Non-pigmented ciliary epithelial cell (primary cell): ENCODE measurements at regions not wholly inside any gene's neighbourhood (a gene's known extent, or its start where the extent isn't known, plus 50 kb on each side); places are given as distances from the start of the nearest gene placed in this dataset.

Experiments used
- DNase-seq: peaks from one replicate; pipeline ENCODE4 v3.0.0-alpha.2; 2010; ENCODE audit warnings: low read depth

DNA sequence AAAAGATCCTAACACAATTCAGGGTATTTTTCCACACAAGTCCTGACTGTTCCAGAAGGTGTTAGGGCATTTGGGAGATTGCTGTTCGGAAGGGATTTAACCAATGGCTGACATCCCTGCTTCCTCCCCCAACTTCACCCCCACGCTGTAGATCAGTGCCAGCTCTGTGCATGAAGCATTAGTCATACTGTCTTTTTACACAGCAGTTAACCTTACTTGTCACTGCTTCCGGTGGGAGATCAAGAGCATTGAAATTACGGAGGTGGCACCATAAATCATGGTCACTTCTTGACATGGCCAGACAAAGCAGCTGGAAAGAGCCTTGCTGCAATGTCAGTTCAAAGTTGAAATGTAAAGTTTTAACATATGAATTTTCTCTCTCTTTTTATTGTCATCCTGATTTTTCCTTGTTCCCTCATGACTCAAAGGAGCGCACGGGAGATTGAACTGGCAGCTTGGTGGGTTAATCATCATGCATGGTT, 70.2 kb downstream of the HRH4 start:
- DNase-seq, result peak; percentile 3

- no peak for DNase-seq
Observed at GRCh38 chr18:24534271-24534670, 73.8 kb downstream of the HRH4 start.

- no peak for DNase-seq
Observed at GRCh38 chr18:24534737-24535136, 74.3 kb downstream of the HRH4 start.

DNA sequence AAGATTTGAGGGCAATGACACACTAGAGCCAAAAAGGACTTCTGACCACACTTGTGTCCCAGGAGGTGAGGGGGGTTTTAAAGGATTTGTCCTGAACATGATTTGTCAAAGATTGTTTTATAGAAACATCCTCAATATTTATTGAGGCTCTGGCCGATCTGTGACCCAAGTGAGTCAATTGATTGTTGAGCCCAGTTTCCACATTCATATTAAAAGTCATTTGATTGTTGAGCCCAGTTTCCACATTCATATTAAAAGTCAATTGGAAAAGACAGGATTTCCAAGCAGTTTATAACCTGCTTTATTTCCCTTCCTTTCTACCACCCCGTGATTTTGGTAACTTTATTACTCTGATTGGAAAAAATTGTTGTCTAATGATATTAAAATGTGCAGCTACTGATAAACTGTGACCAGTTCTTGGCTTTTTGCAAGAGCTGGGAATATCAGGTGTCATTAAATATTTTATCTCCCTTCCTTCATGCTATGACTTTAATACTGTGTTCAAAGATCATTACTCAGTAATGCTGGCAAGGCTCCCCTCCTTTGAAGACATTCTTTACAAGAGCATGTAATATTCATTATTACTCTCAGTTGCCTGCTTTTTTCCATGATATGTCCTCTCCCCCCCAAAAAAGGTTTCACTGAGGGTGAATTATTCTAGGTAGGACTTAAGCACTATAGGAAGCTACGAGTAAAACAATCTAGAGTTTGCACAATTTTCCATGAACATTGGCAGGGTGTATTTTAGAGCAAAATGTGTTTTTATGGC, 75.3 kb downstream of the HRH4 start:
- no peak for DNase-seq

- DNase-seq, result no peak
Observed at GRCh38 chr18:24536326-24536725, 75.9 kb downstream of the HRH4 start.

GRCh38 chr18:24536834-24537233, 76.4 kb downstream of the HRH4 start:
- no peak for DNase-seq

DNA sequence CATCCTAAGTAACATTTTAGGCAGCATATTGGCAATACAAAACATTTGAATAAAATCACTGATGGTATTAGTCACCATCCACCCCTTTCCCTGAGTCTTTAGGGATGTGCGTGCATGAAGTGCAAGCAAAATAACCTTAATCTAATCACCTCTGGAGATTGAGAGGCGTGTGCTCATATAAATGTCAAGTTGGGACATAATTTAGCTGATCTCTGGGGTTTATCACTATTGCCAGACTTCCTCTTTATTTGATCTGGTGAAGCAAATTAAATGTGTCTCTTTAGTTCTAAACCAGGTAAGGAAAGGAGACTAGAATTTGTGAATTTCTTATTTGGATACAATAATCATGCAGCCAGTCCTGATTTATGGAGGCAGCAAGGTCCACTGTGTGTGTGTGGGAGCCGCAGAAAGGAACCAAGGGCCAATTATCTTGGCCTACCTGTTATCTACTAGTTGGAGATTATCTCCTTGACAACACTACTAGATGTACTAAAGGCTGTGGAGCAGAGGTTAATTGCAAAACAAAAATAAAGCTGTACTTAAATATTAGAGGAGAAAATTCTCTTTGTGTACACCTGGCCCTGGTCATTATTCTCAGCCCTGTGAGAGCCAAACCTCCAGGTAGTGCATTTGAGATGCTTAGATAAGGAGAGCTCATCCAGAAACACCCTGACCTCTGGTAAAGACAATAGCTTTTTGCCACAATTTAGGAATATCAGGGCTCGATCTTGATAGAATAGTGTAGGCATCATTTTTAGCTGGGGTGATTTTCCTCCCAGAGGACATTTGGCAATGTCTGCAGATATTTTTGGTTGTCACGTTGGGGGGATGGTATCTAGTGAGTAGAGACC, 78.2 kb downstream of the HRH4 start:
- no peak for DNase-seq

GRCh38 chr18:24539866-24540617, 79.6 kb downstream of the HRH4 start:
- no peak for DNase-seq

DNA sequence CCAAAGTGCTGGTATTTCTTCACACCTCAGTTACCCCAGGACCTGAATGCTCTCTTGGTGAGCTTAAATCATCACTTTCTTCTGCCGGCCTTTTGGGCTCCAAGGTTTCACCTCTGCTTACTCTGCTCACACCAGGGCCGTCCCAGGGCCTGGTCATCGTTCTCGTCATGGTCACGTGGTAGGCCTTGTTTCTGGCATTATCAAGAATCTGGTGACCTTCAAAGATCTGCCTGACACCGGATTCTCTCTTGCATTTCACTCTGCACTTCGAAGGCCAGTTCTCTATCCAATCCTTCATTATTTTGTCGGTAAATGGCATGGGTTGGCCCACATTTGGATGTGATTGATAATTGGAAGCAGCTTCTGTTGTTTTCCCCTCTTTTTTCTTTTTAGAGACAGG, 80.5 kb downstream of the HRH4 start:
- no peak for DNase-seq

DNA sequence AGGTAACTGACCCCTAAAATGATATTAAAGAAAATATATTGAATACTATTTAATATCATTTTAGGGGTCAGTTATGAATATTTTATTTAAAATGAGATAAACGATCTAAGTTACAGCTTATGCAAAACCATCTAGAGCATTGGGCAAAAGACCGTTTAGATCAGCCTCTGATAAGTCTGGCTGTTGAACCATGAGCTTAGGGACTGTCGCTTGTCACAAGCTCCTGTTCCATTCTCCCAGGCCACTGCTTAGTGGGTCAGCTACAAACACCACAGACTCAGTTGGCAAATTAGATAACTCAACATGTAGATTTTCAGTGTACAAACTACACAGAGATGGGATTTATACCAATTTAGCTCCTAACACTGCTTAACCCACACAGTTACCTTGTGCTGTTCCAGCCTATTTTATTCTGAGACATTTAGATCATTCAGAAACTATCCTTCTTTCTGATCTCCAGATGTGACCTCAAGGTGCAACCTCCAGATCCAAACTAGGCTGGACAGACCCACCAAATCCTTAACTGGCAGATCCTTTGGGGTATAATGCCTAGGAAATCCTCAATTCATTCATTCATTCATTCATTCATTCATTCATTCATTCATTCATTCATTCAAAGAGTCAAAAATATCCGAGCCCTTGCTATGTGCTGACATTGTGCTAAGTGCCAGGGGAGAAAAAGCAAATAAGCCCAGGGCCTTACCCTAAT, 82.8 kb downstream of the HRH4 start:
- no peak for DNase-seq

DNA sequence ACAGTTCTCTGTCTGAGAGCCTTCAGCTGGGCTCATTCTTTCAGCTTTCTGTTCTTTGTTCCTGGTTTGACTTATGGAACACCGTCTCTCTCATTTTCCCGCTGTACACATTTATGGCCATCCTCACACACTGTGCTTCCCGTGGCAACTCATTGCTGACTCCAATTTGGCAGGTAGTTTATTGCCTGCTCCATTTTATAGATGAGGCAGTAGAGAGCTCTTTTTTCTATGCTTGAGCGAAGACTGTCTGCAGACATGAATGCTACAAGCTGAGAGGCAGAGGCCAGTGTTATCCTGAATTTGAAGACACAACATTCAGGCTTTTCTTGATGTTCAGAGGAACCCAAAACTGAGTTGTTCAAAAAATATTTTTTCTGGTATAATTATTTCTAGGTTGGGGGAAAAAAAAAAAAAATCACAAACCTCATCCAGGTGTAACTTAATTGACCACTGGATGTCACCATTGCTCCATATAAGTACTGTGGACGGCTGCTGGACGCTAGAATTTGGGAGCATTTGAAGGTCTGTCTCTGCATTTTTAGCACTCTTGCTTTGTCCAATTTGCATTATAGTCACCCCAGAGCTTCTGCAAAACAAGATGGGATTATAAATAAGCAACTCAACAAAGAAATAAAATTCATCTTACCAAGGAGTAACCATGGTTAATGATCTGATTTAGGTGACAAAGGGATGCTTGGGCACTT, 83.5 kb downstream of the HRH4 start:
- DNase-seq, result no peak

- DNase-seq, result no peak
Observed at GRCh38 chr18:24544949-24545348, 84.5 kb downstream of the HRH4 start.

DNA sequence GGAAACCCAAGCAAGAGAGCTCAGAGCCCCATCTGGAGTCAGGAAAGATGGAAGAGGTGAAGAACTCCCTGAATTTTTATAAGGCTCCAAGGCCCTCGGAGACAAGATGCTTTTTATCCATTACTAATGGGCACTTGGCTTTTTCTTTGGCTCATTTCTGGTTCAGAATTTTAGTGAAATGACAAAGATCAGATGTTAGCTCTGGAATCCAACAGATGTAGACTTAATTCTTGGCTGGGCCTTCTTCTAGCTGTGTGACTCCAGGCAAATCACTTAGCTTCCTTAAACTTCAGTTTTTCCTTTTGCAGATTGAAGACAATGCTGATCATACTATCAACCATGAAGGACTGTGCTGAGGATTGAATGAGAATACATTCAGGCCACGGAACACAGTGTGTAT, 85.2 kb downstream of the HRH4 start:
- no peak for DNase-seq

DNA sequence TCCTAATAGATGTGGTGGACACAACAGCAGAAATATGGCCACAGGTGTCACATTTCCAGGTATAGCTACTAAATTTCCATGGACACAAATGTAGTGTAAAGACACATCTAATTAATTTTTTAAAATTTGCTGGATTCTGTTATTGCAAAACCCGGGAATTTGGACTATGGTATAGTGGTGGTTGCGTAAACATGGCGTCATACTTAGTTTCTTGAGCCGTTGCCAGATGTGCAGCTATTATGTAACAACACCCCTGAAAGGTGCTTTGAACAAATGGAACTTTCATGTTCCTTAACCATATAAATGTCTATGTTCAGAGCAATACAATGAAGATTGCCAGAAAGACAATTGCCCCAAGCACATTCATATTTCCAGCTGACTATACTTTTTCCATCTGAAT, 85.9 kb downstream of the HRH4 start:
- no peak for DNase-seq

- no peak for DNase-seq
Observed at GRCh38 chr18:24548583-24548982, 88.1 kb downstream of the HRH4 start.

DNA sequence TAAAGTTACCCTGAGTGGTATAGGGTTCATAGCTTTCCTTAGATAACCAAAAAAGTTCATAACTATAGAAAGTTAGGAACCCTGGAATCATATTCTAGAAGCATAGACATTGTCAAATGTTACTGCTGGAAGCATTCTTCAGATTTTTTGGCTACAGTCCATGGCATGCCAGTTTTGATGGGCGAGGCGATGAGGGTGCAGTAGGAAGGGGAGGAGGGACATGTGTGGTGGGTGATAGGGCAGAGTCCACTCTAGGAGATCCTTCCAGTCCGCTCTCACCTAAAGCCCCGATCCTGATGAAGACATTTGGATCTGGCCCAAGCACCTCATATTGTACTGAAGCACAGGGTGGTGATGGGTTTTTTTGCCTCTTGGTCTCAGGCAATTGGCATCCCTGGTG, 91.8 kb downstream of the HRH4 start:
- DNase-seq, result no peak

DNA sequence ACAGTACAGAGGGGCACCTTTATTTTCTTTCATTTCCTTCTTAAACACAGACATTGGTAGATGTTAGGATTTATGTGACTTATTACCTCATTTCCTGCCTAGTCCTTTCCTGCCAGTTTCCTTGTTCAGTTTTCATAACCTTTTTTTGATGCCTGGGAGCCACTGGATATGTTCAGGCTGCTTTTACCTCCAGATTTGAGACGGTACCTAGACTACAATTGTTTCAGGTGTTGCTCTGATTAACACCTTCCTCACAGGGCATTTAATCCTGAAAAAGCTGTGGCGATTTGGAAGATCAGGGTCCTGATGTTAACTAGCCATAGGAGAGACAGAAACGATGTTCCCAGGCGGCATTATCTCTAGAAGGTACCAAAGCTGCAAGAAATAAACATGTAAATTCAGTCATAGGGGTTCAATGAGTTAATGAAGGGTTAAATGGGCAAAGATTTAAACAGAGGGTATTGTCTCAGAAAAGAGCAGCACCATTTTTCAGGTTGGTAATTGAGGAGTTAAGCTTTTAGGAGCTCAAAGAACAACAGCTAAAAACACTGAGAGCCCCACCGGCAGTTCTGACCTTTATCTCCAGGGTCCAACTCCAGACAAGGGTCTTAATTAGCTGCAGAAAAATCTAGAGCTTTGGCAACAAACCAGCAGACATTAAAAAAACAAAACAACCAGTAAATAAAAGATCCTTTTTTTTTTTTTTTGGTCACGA, 93.3 kb downstream of the HRH4 start:
- DNase-seq, result no peak

GRCh38 chr18:24558403-24558802, 98.0 kb downstream of the HRH4 start:
- no peak for DNase-seq

DNA sequence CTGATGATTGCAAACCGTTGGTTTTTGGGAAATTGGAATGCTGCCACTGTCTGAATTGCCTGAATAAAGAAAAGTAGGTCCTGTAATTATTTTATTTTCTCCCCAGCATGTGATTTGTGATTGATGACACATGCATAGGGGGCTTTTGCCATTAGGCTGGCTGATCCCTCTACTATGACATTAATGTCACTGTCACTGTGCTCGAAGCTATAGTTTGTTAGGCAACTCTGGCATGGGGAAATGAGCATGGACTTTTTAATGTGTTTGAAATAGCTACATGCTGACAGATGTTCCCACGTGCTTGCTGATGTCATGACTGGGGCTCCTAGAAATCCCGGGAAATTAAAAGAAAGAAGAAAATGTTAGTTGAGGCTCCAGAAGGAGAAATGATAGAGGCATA, 99.1 kb downstream of the HRH4 start:
- no peak for DNase-seq

DNA sequence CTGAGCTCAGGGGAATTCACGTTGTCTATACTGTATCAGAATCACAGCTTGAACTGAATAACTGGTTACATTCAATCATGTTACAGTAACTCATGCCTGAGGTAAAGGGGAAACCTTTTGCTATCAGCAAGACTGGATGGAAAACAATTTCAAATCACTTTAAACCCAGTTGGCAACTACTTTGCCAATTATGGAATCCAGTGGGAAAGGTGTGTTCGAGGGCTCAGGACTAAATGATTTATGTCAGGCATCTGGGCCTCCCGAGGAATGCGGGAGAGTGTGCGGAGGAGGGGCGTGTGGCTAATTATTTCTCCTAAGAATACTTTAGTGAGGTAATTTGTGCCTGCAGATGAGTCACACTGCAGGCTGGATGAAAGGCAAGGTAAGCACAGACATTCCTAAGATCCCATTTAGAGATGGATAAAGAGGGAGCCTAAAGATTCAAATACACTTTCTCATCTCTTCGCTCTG, 100.1 kb downstream of the HRH4 start:
- no peak for DNase-seq
